ENCODE measurements at regions not wholly inside any gene's neighbourhood (a gene's known extent, or its start where the extent isn't known, plus 50 kb on each side); places are given as distances from the start of the nearest gene placed in this dataset.

DNA sequence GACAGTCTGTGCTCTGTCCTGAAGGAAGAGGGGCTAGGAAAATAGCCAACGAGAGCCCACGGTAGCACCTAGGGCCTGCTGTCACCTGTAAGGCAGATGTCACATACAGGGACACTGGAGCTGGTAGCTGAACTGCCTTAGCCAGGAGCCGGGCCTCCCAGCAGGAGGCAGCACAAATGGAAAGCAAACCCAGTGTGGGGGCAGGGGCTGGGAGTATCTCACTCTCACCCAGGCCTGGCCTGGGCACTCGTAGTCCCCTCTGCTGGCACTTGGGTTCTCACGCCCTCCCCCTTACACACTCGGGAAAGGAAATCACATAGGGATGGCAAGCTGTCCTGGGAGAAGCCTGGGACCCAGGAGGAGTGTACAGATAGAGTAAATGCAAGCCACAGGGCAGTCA lies 173.1 kb upstream of the CHRNA7 start:
- no peak for DNase-seq
- H3K9me3 Mint-ChIP-seq = peaks cover 2 to 15% (median 6%) of the 10 kb centered on the region in 8 donors
- Histone ChIP-seq H3K36me3 (ENCODE audit: insufficient read depth, low read length) (no peaks in the 10 kb centered on the region), H3K4me1 (ENCODE audit: insufficient read depth, low read length) (no peaks in the 10 kb centered on the region), H3K4me3 (ENCODE audit: low read length in 2 of 2) (no peak overlapping the region), H3K27me3 (ENCODE audit: insufficient read depth, low read length) (no peaks in the 10 kb centered on the region), H3K9me3 (ENCODE audit: control insufficient read depth in 1 of 2, low read length in 2 of 2) (no peaks in the 10 kb centered on the region), H3K27ac (ENCODE audit: low read depth, low read length) (no peak overlapping the region)
- ChIA-PET CTCF (ENCODE audit: partially characterized antibody) (no interaction called here), POLR2A (ENCODE audit: partially characterized antibody) (no interaction called here)
- intact Hi-C loops (cut with micrococcal nuclease) = no loop called here
- no peak overlapping the region for H3K4me3 Mint-ChIP-seq
- no peaks in the 10 kb centered on the region for H3K4me1 Mint-ChIP-seq
- H3K36me3 Mint-ChIP-seq = no peaks in the 10 kb centered on the region
- H3K27me3 Mint-ChIP-seq = peaks cover 15 to 18% of the 10 kb centered on the region in 2 donors
- H3K27ac Mint-ChIP-seq = peak overlapping the region in 1 of 7 donors; percentile 3

DNA sequence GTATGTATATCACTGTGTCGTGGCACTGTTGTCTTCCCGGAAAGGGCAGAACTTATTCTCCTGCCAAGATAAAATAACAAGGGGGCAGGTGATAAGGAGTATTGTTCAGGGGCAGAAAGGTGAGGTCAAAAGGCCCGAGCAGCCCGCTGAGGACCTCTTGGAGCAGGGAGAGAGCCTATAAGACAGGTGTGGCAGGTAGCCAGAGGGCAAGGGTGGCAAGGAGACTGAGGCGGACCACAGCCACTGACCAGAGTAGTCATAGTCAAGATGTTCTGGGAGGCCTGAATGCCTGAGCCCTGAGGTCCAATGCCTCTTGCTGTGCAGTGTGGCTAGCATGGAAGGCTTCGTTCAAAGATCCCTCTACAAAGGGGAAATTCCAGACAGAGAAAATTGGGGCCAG lies 172.3 kb upstream of the CHRNA7 start:
- POLR2A ChIA-PET (ENCODE audit: partially characterized antibody) = no interaction called here

DNA sequence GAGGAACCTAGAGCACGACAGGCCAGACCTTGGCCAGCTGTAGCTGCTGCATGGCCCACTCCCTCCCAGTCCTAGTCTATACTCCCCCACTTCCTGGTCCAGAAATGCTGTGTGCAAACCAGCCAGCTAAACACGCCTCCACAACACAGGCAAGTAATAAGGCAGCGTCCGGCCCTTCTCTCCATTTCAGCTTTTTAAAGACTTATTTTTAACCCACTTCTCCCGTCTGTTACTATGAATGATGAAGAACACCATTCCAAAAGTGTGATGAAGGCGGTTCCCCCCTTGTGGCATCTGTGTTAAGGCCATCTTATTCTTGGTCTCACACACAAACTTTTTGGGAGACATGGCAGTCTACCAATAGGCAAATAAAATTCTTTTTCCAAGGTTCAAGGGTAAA lies 164.1 kb upstream of the CHRNA7 start:
- CTCF ChIA-PET (ENCODE audit: partially characterized antibody) = no interaction called here
- peaks cover 9 to 16% of the 10 kb centered on the region in 2 donors for H3K27me3 Mint-ChIP-seq
- POLR2A ChIA-PET (ENCODE audit: partially characterized antibody) = no interaction called here
- H3K4me3 Mint-ChIP-seq = no peak overlapping the region
- peaks cover 13% of the 10 kb centered on the region for H3K4me1 ChIP-seq (ENCODE audit: insufficient read depth, low read length)
- peaks cover 6 to 21% (median 12%) of the 10 kb centered on the region in 4 donors for H3K4me1 Mint-ChIP-seq
- no peak overlapping the region for H3K27ac Mint-ChIP-seq
- no peak for DNase-seq
- no peak overlapping the region for H3K27ac ChIP-seq (ENCODE audit: low read depth, low read length)
- H3K9me3 ChIP-seq (ENCODE audit: control insufficient read depth in 1 of 2, low read length in 2 of 2) = no peaks in the 10 kb centered on the region
- peaks cover 0 to 9% (median 0%) of the 10 kb centered on the region in 8 donors for H3K9me3 Mint-ChIP-seq
- no peaks in the 10 kb centered on the region for H3K36me3 ChIP-seq (ENCODE audit: insufficient read depth, low read length)
- no peak overlapping the region for H3K4me3 ChIP-seq (ENCODE audit: low read length in 2 of 2)
- H3K36me3 Mint-ChIP-seq = peaks cover 0 to 8% of the 10 kb centered on the region in 2 donors
- H3K27me3 ChIP-seq (ENCODE audit: insufficient read depth, low read length) = no peaks in the 10 kb centered on the region
- intact Hi-C loops (cut with micrococcal nuclease) = no loop called here

More for the DNA sequence above, 172.3 kb upstream of the CHRNA7 start:
- no peaks in the 10 kb centered on the region for H3K27me3 ChIP-seq (ENCODE audit: insufficient read depth, low read length)
- no peak overlapping the region for H3K4me3 ChIP-seq (ENCODE audit: low read length in 2 of 2)
- peaks cover 0 to 14% (median 6%) of the 10 kb centered on the region in 8 donors for H3K9me3 Mint-ChIP-seq
- H3K4me1 ChIP-seq (ENCODE audit: insufficient read depth, low read length) = no peaks in the 10 kb centered on the region
- no peaks in the 10 kb centered on the region for H3K9me3 ChIP-seq (ENCODE audit: control insufficient read depth in 1 of 2, low read length in 2 of 2)
- H3K4me1 Mint-ChIP-seq = no peaks in the 10 kb centered on the region
- H3K36me3 ChIP-seq (ENCODE audit: insufficient read depth, low read length) = no peaks in the 10 kb centered on the region
- H3K27me3 Mint-ChIP-seq = peaks cover 16 to 19% of the 10 kb centered on the region in 2 donors
- H3K36me3 Mint-ChIP-seq = no peaks in the 10 kb centered on the region
- no peak overlapping the region for H3K4me3 Mint-ChIP-seq
- no peak for DNase-seq
- intact Hi-C loops (cut with micrococcal nuclease) = no loop called here
- CTCF ChIA-PET (ENCODE audit: partially characterized antibody) = no interaction called here
- no peak overlapping the region for H3K27ac ChIP-seq (ENCODE audit: low read depth, low read length)
- peak overlapping the region in 1 of 7 donors; percentile 25 for H3K27ac Mint-ChIP-seq

DNA sequence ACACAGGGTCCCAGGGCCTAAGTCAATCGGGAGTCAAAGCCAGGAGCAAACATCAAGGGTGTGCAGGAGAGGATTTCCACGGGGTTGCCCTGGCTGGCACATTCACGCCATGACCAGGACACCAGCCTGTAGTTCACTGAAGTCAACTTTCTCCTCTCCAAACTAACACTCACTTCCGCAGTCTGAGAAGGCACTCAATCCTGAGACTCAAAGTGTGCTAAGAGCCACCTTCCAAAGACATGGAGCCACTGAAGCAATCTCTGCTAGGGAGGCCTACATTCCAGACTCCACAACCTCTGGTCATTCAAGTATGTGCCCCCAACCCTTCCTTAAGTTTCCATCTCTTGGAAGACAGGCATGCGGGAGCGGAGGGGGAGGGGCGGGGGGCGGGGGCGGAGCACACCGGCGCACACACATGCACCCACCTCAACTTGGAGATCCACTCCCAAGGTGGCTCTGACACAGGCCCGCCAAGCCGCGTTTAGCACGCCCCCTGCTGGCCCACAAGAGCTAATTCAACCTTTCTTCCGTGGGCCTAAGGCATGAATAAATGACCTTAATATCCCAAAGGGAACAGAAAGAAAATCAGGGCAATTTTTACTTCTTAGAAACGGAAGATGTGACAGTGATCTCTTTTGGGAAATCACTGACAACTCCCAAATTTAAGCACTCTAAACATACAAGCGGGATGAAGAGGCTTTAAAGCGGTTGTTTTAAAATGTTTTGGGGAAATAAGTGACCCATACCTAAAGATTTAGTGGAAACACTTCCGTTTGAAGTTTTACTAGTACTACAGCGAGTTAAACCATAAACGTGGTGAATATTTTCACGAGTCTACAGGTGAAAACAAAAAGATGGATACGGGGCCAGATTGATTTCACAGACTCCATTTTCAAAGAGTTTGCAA lies 162.5 kb upstream of the CHRNA7 start:
- Histone ChIP-seq H3K27me3 (ENCODE audit: insufficient read depth, low read length) (no peaks in the 10 kb centered on the region), H3K9me3 (ENCODE audit: control insufficient read depth in 1 of 2, low read length in 2 of 2) (no peaks in the 10 kb centered on the region), H3K27ac (ENCODE audit: low read depth, low read length) (no peak overlapping the region), H3K36me3 (ENCODE audit: insufficient read depth, low read length) (no peaks in the 10 kb centered on the region), H3K4me1 (ENCODE audit: insufficient read depth, low read length) (peaks cover 14% of the 10 kb centered on the region), H3K4me3 (ENCODE audit: low read length in 2 of 2) (no peak overlapping the region)
- H3K27ac Mint-ChIP-seq = peak overlapping the region in 3 of 7 donors; percentile 2 to 76 (median 13)
- intact Hi-C loops (cut with micrococcal nuclease) = no loop called here
- peak overlapping the region in 6 of 8 donors; percentile 36 to 80 (median 54) for H3K4me3 Mint-ChIP-seq
- H3K4me1 Mint-ChIP-seq = peaks cover 9 to 24% (median 16%) of the 10 kb centered on the region in 4 donors
- peaks cover 0 to 8% of the 10 kb centered on the region in 2 donors for H3K36me3 Mint-ChIP-seq
- peak; percentile 40 to 55 (median 51) for DNase-seq
- H3K9me3 Mint-ChIP-seq = peaks cover 0 to 7% (median 0%) of the 10 kb centered on the region in 8 donors
- ChIA-PET POLR2A (ENCODE audit: partially characterized antibody) (no interaction called here), CTCF (ENCODE audit: partially characterized antibody) (interaction anchor here (0.6 kb wide), 1 partner anchor 10 kb away, joined by 4 read pairs; no protein-coding TSS in a partner anchor)
- H3K27me3 Mint-ChIP-seq = peaks cover 6 to 11% of the 10 kb centered on the region in 2 donors

DNA sequence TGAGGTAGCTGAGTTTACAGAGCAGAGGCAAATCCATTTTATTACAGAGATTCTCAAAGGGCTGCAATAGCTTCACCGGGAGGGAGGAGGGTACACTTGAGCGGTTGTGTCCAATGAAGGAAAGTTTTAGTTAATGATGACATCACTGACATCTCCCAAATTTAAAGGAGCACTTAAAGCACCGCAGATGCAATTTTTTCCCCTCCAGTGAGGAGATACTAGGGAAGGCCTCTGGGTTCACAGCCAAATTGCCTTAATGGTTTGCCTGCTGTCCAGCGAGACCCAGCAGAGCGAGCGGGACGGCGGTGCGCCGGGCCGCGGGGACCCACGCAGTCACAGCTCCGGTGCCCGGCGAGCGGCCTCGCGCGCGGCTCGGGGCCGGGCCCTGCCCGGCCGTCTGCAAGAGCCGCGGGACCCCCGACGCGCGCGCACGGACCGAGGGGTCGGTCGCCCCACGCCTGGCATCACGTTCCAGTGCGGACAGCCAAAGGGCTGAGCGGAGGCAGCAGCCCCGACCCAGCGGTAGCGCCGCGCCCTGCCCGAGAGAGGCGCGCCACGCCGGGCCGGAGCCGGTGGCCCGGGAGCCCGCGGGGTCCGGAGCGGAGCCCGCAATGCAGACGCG lies 160.5 kb upstream of the CHRNA7 start:
- no peaks in the 10 kb centered on the region for H3K27me3 ChIP-seq (ENCODE audit: insufficient read depth, low read length)
- H3K4me3 ChIP-seq (ENCODE audit: low read length in 2 of 2) = no peak overlapping the region
- Mint-ChIP-seq H3K4me1 (peaks cover 9 to 24% (median 16%) of the 10 kb centered on the region in 4 donors), H3K4me3 (peak overlapping the region; percentile 84 to 87 (median 86)), H3K27me3 (peaks cover 4 to 9% of the 10 kb centered on the region in 2 donors), H3K9me3 (peaks cover 0 to 7% (median 0%) of the 10 kb centered on the region in 8 donors), H3K36me3 (peaks cover 0 to 8% of the 10 kb centered on the region in 2 donors), H3K27ac (peak overlapping the region; percentile 68 to 87 (median 78))
- DNase-seq = no peak
- peaks cover 14% of the 10 kb centered on the region for H3K4me1 ChIP-seq (ENCODE audit: insufficient read depth, low read length)
- H3K36me3 ChIP-seq (ENCODE audit: insufficient read depth, low read length) = no peaks in the 10 kb centered on the region
- ChIA-PET POLR2A (ENCODE audit: partially characterized antibody) (interaction anchor here (0.6 kb wide), 1 partner anchor 378 kb away, joined by 3 read pairs; no protein-coding TSS in a partner anchor), CTCF (ENCODE audit: partially characterized antibody) (interaction anchor here (0.7 to 1.3 kb wide), 2 partner anchors 9 to 44 kb away, joined by 3 read pairs; no protein-coding TSS in a partner anchor)
- H3K9me3 ChIP-seq (ENCODE audit: control insufficient read depth in 1 of 2, low read length in 2 of 2) = no peaks in the 10 kb centered on the region
- no peak overlapping the region for H3K27ac ChIP-seq (ENCODE audit: low read depth, low read length)
- intact Hi-C loops (cut with micrococcal nuclease) = loop anchor here (5.0 kb wide), 1 partner anchor 877 kb away; the partner anchor contains the start of gene MTMR10

DNA sequence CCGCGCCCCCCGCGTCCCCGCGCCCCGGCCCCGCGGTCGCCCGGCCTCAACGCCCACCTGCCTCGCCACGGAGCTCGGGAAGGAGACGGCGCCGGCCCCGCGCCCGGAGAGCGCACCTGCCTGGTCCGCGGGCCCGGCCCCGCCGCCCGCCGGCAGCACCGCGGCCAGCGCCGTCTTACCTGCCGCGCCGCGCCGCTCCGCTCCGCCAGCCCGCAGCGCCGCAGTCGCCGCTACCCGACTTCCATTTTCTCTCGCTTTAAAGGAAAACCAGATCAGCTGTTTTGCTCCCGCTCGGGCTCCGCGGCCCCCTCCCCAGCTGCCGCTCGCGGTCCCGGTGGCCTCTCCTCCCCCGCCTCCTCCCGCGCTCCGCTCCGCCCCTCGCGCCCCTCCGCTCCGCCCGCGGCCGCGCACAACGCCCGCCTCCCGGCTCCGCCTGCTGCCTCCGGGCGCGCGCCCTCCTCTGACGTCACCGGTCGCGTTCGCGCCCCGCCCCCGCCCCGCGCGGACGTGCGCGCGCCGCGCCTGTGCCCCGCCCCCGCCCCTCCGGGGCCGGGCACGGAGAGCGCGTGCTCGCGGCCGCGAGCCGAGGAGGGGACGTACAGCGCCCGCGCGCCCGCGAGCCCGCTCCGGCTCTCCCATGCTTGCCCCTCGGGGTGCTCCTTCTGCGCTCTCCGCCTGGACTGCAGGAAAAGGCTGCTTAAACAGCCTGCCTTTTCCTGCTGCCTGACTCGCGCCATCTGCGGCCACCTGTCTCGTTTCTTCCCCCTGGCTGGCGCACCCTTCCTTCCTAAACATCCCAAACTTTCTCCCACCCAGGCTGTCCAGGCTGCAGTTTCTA lies 159.8 kb upstream of the CHRNA7 start, which contains the start of gene OTUD7A:
Gene OTUD7A (minus strand): TSS at position 346 of the 838 bp plus-strand sequence.
- DNase-seq = peak; percentile 78 to 93 (median 88)
- Histone ChIP-seq H3K27ac (ENCODE audit: low read depth, low read length) (peak within 1 kb of the TSS; percentile 31), H3K9me3 (ENCODE audit: control insufficient read depth in 1 of 2, low read length in 2 of 2) (no peaks in the 10 kb centered on the region), H3K4me3 (ENCODE audit: low read length in 2 of 2) (peak within 1 kb of the TSS in 1 of 2 donors; percentile 74), H3K36me3 (ENCODE audit: insufficient read depth, low read length) (no peaks in the 10 kb centered on the region), H3K27me3 (ENCODE audit: insufficient read depth, low read length) (no peaks in the 10 kb centered on the region), H3K4me1 (ENCODE audit: insufficient read depth, low read length) (peaks cover 14% of the 10 kb centered on the region)
- peaks cover 0 to 7% (median 0%) of the 10 kb centered on the region in 8 donors for H3K9me3 Mint-ChIP-seq
- intact Hi-C loops (cut with micrococcal nuclease) = loop anchor here (5.0 kb wide), 1 partner anchor 878 kb away; the partner anchor contains the start of gene MTMR10
- ChIA-PET CTCF (ENCODE audit: partially characterized antibody) (interaction anchor here (1.3 kb wide), 1 partner anchor 10 kb away, joined by 3 read pairs; no protein-coding TSS in a partner anchor), POLR2A (ENCODE audit: partially characterized antibody) (interaction anchor here (0.6 kb wide), 1 partner anchor 378 kb away, joined by 3 read pairs; no protein-coding TSS in a partner anchor)
- peaks cover 9 to 24% (median 16%) of the 10 kb centered on the region in 4 donors for H3K4me1 Mint-ChIP-seq
- H3K4me3 Mint-ChIP-seq = peak within 1 kb of the TSS; percentile 87 to 95 (median 90)
- H3K36me3 Mint-ChIP-seq = peaks cover 0 to 8% of the 10 kb centered on the region in 2 donors
- peak within 1 kb of the TSS; percentile 86 to 97 (median 91) for H3K27ac Mint-ChIP-seq
- H3K27me3 Mint-ChIP-seq = peaks cover 4 to 10% of the 10 kb centered on the region in 2 donors
